Smooth muscle cell (in vitro differentiated cells): ENCODE measurements at regions not wholly inside any gene's neighbourhood (a gene's known extent, or its start where the extent isn't known, plus 50 kb on each side); places are given as distances from the start of the nearest gene placed in this dataset.

ENCODE experiments used
- DNase-seq: peaks from one replicate; lab custom pipeline; 2025; ENCODE audit not compliant: unreplicated experiment; lab: John Stamatoyannopoulos, UW
- H2AFZ ChIP-seq: fragments of 200-600 bp; sonication (generic); 2 replicates; pipeline ENCODE4 v1.6.0; 2016; ENCODE audit warnings: antibody characterized with exemption, low read depth, mild to moderate bottlenecking
- H3F3A ChIP-seq: fragments of 200-600 bp; sonication (generic); 2 replicates; pipeline ENCODE4 v1.6.0; 2017; ENCODE audit warnings: antibody characterized with exemption, low read depth
- H3K27ac ChIP-seq: fragments of 200-600 bp; sonication (generic); 2 replicates; pipeline ENCODE4 v1.5.1; 2016; ENCODE audit warnings: low read depth, mild to moderate bottlenecking
- H3K27me3 ChIP-seq: fragments of 200-600 bp; sonication (generic); 2 replicates; pipeline ENCODE4 v1.6.1; 2016; ENCODE audit warnings: low read depth, mild to moderate bottlenecking
- H3K36me3 ChIP-seq: fragments of 200-600 bp; sonication (generic); 2 replicates; pipeline ENCODE4 v1.5.1; 2016; ENCODE audit warnings: low read depth
- H3K4me1 ChIP-seq: fragments of 200-600 bp; sonication (generic); 2 replicates; pipeline ENCODE4 v1.5.1; 2016; ENCODE audit warnings: low read depth
- H3K4me2 ChIP-seq: fragments of 200-600 bp; sonication (generic); 2 replicates; pipeline ENCODE4 v1.6.0; 2016; ENCODE audit warnings: mild to moderate bottlenecking
- H3K4me3 ChIP-seq: fragments of 200-600 bp; sonication (generic); 2 replicates; pipeline ENCODE4 v1.5.1; 2016; ENCODE audit warnings: mild to moderate bottlenecking
- H3K79me2 ChIP-seq: fragments of 200-600 bp; sonication (generic); 2 replicates; pipeline ENCODE4 v1.6.0; 2016; ENCODE audit warnings: low read depth, mild to moderate bottlenecking
- H3K9ac ChIP-seq: fragments of 200-600 bp; sonication (generic); 2 replicates; pipeline ENCODE4 v1.6.0; 2016; ENCODE audit warnings: low read depth
- H3K9me3 ChIP-seq: fragments of 200-600 bp; sonication (generic); replicated peaks from 2 replicates; pipeline ENCODE4 v1.5.1; 2016; ENCODE audit warnings: low read depth
- H4K20me1 ChIP-seq: fragments of 200-600 bp; sonication (generic); 2 replicates; pipeline ENCODE4 v1.6.0; 2016; ENCODE audit warnings: low read depth
- WGBS: methylation state at CpG from one replicate; pipeline ENCODE4 v1.1.7; 2016; ENCODE audit warnings: low lambda C conversion rate; 5-methylcytosine and 5-hydroxymethylcytosine counted together
- TF ChIP-seq, protein P1 (sequence below): fragments of 200-600 bp; sonication (generic); IDR thresholded peaks from 2 replicates; pipeline ENCODE4 v1.5.1; 2017; ENCODE audit warnings: borderline replicate concordance, mild to moderate bottlenecking, antibody characterized with exemption; ENCODE audit not compliant: insufficient read depth, poor library complexity, severe bottlenecking

DNA sequence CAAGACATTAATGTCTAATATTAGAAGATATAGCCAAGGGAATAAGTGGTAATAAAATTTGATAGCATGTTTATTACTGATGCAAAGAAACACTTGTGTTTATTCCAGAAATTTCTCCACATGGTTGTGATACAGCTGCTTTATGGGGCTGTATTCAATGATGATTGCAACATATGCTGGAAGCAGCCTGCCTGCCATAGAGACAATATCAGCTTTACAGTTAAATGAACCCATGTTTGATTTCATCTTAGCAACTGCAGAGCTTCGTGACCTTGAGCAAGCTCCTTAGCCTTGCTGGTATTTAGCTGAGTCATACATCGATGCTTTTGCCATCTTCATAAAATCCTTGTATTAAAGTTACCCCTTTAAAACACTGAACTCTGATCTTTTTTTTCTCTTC, 168.1 kb upstream of the STAC start:
- DNase-seq, result no peak

GRCh38 chr3:36214460-36214859, 165.8 kb upstream of the STAC start:
- no peaks in the 10 kb centered on the region for H4K20me1 ChIP-seq
- H3K27ac ChIP-seq, result no peak overlapping the region
- no peaks in the 10 kb centered on the region for H3K79me2 ChIP-seq
- no peak for DNase-seq
- H3K4me1 ChIP-seq, result no peaks in the 10 kb centered on the region
- no peaks in the 10 kb centered on the region for H3K36me3 ChIP-seq
- TF ChIP-seq, protein P1, sequence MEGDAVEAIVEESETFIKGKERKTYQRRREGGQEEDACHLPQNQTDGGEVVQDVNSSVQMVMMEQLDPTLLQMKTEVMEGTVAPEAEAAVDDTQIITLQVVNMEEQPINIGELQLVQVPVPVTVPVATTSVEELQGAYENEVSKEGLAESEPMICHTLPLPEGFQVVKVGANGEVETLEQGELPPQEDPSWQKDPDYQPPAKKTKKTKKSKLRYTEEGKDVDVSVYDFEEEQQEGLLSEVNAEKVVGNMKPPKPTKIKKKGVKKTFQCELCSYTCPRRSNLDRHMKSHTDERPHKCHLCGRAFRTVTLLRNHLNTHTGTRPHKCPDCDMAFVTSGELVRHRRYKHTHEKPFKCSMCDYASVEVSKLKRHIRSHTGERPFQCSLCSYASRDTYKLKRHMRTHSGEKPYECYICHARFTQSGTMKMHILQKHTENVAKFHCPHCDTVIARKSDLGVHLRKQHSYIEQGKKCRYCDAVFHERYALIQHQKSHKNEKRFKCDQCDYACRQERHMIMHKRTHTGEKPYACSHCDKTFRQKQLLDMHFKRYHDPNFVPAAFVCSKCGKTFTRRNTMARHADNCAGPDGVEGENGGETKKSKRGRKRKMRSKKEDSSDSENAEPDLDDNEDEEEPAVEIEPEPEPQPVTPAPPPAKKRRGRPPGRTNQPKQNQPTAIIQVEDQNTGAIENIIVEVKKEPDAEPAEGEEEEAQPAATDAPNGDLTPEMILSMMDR, result no peak
- H3K4me3 ChIP-seq, result no peak overlapping the region
- H3K9ac ChIP-seq, result no peak overlapping the region
- no peaks in the 10 kb centered on the region for H3K9me3 ChIP-seq
- 74% methylated on average over 3 of the region's 3 CpGs for WGBS
- no peaks in the 10 kb centered on the region for H3F3A ChIP-seq
- no peak overlapping the region for H2AFZ ChIP-seq
- no peak overlapping the region for H3K4me2 ChIP-seq
- H3K27me3 ChIP-seq, result peaks cover 7% of the 10 kb centered on the region

More for the DNA sequence above, 168.1 kb upstream of the STAC start:
- no peaks in the 10 kb centered on the region for H4K20me1 ChIP-seq
- no peak overlapping the region for H3K9ac ChIP-seq
- H3K27ac ChIP-seq, result no peak overlapping the region
- H2AFZ ChIP-seq, result no peak overlapping the region
- H3K36me3 ChIP-seq, result no peaks in the 10 kb centered on the region
- no peaks in the 10 kb centered on the region for H3K9me3 ChIP-seq
- H3K4me2 ChIP-seq, result peak overlapping the region; percentile 29
- WGBS, result 51% methylated on average over 2 of the region's 2 CpGs
- no peaks in the 10 kb centered on the region for H3F3A ChIP-seq
- no peaks in the 10 kb centered on the region for H3K4me1 ChIP-seq
- no peaks in the 10 kb centered on the region for H3K79me2 ChIP-seq
- no peak overlapping the region for H3K4me3 ChIP-seq
- peaks cover 28% of the 10 kb centered on the region for H3K27me3 ChIP-seq
- TF ChIP-seq, protein P1, result no peak

DNA sequence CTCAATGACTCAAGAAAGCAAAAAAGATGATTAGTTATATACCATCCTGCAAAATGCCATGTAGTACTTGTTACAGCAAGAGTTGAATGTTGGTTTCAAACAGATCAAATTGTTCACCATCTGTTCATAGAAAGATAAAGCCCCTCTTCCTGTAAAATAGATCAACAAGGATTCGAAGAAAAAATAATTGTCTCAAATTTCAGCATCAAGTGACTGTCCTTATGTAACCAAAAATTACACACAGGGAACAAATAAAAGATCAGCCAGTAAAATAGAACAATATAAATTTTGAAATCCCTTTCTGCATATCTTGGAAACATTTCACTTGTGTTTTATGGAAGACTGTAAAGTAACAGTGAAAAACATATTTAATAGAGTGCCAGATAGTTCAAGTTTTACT, 165.1 kb upstream of the STAC start:
- H4K20me1 ChIP-seq, result no peaks in the 10 kb centered on the region
- no peaks in the 10 kb centered on the region for H3K36me3 ChIP-seq
- no peak overlapping the region for H3K4me3 ChIP-seq
- TF ChIP-seq, protein P1, result no peak
- H3K9me3 ChIP-seq, result no peaks in the 10 kb centered on the region
- H3K27me3 ChIP-seq, result no peaks in the 10 kb centered on the region
- H3K9ac ChIP-seq, result no peak overlapping the region
- H3K4me1 ChIP-seq, result no peaks in the 10 kb centered on the region
- no peak overlapping the region for H3K4me2 ChIP-seq
- H2AFZ ChIP-seq, result no peak overlapping the region
- no peak for DNase-seq
- no peaks in the 10 kb centered on the region for H3K79me2 ChIP-seq
- H3K27ac ChIP-seq, result no peak overlapping the region
- no peaks in the 10 kb centered on the region for H3F3A ChIP-seq
- WGBS, result 91% methylated on average over 1 of the region's 1 CpG

GRCh38 chr3:36219398-36219797, 160.9 kb upstream of the STAC start:
- H3K9me3 ChIP-seq, result no peaks in the 10 kb centered on the region
- no peak for DNase-seq
- H3K27ac ChIP-seq, result no peak overlapping the region
- no peaks in the 10 kb centered on the region for H3K4me1 ChIP-seq
- no peaks in the 10 kb centered on the region for H3K36me3 ChIP-seq
- no peaks in the 10 kb centered on the region for H3K79me2 ChIP-seq
- no peak overlapping the region for H3K4me3 ChIP-seq
- no peaks in the 10 kb centered on the region for H3F3A ChIP-seq
- H4K20me1 ChIP-seq, result no peaks in the 10 kb centered on the region
- TF ChIP-seq, protein P1, result no peak
- H3K27me3 ChIP-seq, result no peaks in the 10 kb centered on the region
- no peak overlapping the region for H3K4me2 ChIP-seq
- WGBS, result 94% methylated on average over 1 of the region's 1 CpG
- H2AFZ ChIP-seq, result no peak overlapping the region
- H3K9ac ChIP-seq, result no peak overlapping the region
